ENCODE measurements at regions not wholly inside any gene's neighbourhood (a gene's known extent, or its start where the extent isn't known, plus 50 kb on each side); places are given as distances from the start of the nearest gene placed in this dataset.

DNA sequence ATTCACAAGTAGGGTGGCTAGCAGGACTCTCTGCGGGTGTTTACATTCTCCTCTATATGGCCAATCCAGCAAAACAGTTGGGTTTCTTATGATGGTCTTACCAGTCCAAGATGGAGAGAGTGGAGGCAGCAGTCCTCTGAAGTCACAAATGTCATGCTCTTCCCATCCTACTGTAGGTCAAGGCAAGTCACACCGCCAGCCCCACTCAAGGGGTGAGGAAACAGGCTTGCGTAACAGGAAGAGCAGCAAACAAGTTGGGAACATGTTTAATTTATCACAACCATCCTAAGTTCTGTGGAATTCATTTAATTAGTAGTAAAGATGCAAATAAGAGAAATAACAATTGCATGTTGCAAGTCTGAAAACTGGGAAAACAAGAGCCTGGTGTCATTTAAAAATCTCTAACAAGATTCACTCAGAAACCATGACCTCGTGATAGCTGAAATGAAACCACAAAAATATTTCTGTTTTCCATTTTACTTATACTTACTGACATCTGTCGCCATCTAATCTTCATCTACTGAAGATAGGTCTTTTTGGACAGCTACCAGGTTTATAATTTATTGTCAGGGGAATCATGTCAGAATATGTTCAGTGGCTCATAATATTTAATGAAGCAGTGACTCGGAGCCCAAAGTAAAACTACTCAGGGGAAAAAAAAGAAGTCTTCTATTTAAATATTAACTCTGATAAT, 349.1 kb upstream of the FMN2 start:
- peaks cover 3% of the 10 kb centered on the region for H3K9me3 Mint-ChIP-seq (ENCODE audit: low read depth, unreplicated experiment)
- peaks cover 13% of the 10 kb centered on the region for H3K27me3 Mint-ChIP-seq (ENCODE audit: unreplicated experiment)
- no peaks in the 10 kb centered on the region for H3K36me3 Mint-ChIP-seq (ENCODE audit: insufficient read depth, unreplicated experiment)
- TF ChIP-seq CTCF (IDR thresholded peaks at IDR 0.05; ENCODE audit: unreplicated experiment), result no peak
- H3K4me1 Mint-ChIP-seq (ENCODE audit: low read depth, unreplicated experiment), result no peaks in the 10 kb centered on the region
- intact Hi-C loops (cut with micrococcal nuclease; ENCODE audit: unreplicated experiment), result no loop called here
- CTCF ChIA-PET, result no interaction called here
- BruUV-seq (replicated peaks), result no TSS peak
- DNase-seq, result no peak
- H3K27ac Mint-ChIP-seq (ENCODE audit: unreplicated experiment), result no peak overlapping the region
- no peak overlapping the region for H3K4me3 Mint-ChIP-seq (ENCODE audit: low read depth, unreplicated experiment)

DNA sequence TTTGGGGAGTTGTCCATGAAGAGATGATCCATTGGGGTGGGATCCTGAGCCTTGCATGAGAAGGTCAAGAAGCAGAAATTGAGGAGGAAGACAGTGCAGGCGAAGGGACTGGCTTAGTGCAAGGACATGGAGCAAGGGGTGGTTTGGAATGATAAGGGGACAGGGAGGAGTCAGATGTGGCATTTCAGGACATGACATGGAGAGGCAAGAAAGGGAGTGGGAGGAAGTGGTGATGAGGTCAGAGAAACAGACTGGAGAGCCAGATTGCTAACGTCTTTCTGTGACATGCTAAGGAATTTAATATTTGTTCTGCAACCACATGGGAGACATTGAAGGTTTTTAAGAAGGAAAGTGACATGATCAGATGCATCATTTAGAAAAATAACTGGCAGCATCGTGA, 346.8 kb upstream of the FMN2 start:
- CTCF ChIA-PET, result no interaction called here
- BruUV-seq (replicated peaks), result no TSS peak

GRCh38 chr1:239755107-239755912, 336.4 kb upstream of the FMN2 start:
- intact Hi-C loops (cut with micrococcal nuclease; ENCODE audit: unreplicated experiment), result no loop called here
- H3K27ac Mint-ChIP-seq (ENCODE audit: unreplicated experiment), result no peak overlapping the region
- no peaks in the 10 kb centered on the region for H3K27me3 Mint-ChIP-seq (ENCODE audit: unreplicated experiment)
- H3K9me3 Mint-ChIP-seq (ENCODE audit: low read depth, unreplicated experiment), result peaks cover 2% of the 10 kb centered on the region
- no peak for TF ChIP-seq CTCF (IDR thresholded peaks at IDR 0.05; ENCODE audit: unreplicated experiment)
- no peak overlapping the region for H3K4me3 Mint-ChIP-seq (ENCODE audit: low read depth, unreplicated experiment)
- DNase-seq, result no peak
- no TSS peak for BruUV-seq (replicated peaks)
- H3K4me1 Mint-ChIP-seq (ENCODE audit: low read depth, unreplicated experiment), result no peaks in the 10 kb centered on the region
- CTCF ChIA-PET, result no interaction called here
- no peaks in the 10 kb centered on the region for H3K36me3 Mint-ChIP-seq (ENCODE audit: insufficient read depth, unreplicated experiment)

More for the DNA sequence above, 346.8 kb upstream of the FMN2 start:
- H3K27me3 Mint-ChIP-seq (ENCODE audit: unreplicated experiment), result no peaks in the 10 kb centered on the region
- no peaks in the 10 kb centered on the region for H3K36me3 Mint-ChIP-seq (ENCODE audit: insufficient read depth, unreplicated experiment)
- H3K9me3 Mint-ChIP-seq (ENCODE audit: low read depth, unreplicated experiment), result peaks cover 3% of the 10 kb centered on the region
- no peak for TF ChIP-seq CTCF (IDR thresholded peaks at IDR 0.05; ENCODE audit: unreplicated experiment)
- DNase-seq, result no peak
- H3K27ac Mint-ChIP-seq (ENCODE audit: unreplicated experiment), result no peak overlapping the region
- intact Hi-C loops (cut with micrococcal nuclease; ENCODE audit: unreplicated experiment), result no loop called here
- no peak overlapping the region for H3K4me3 Mint-ChIP-seq (ENCODE audit: low read depth, unreplicated experiment)
- no peaks in the 10 kb centered on the region for H3K4me1 Mint-ChIP-seq (ENCODE audit: low read depth, unreplicated experiment)

- no peaks in the 10 kb centered on the region for H3K27me3 Mint-ChIP-seq (ENCODE audit: unreplicated experiment)
- no TSS peak for BruUV-seq (replicated peaks)
- H3K4me3 Mint-ChIP-seq (ENCODE audit: low read depth, unreplicated experiment), result no peak overlapping the region
- no peaks in the 10 kb centered on the region for H3K36me3 Mint-ChIP-seq (ENCODE audit: insufficient read depth, unreplicated experiment)
- H3K4me1 Mint-ChIP-seq (ENCODE audit: low read depth, unreplicated experiment), result no peaks in the 10 kb centered on the region
- intact Hi-C loops (cut with micrococcal nuclease; ENCODE audit: unreplicated experiment), result no loop called here
- DNase-seq, result no peak
- no peak overlapping the region for H3K27ac Mint-ChIP-seq (ENCODE audit: unreplicated experiment)
- no peaks in the 10 kb centered on the region for H3K9me3 Mint-ChIP-seq (ENCODE audit: low read depth, unreplicated experiment)
- CTCF ChIA-PET, result no interaction called here
- TF ChIP-seq CTCF (IDR thresholded peaks at IDR 0.05; ENCODE audit: unreplicated experiment), result no peak
These were observed 334.0 kb upstream of the FMN2 start for GRCh38 chr1:239757716-239758115.
